ENCODE measurements at regions not wholly inside any gene's neighbourhood (a gene's known extent, or its start where the extent isn't known, plus 50 kb on each side); places are given as distances from the start of the nearest gene placed in this dataset.
"Not testable (repeated sequence)": the region's sequence is repeated elsewhere in the genome, so short reads cannot be mapped to it uniquely, and the experiment has no call there.

- in situ Hi-C loops (cut with HindIII; ENCODE audit: low pct_unique_long_range_greater_than_20kb, low sequenced_read_pairs) = no loop called here
- DNase-seq (ENCODE audit: low read depth) = no peak
Measured at GRCh38 chr2:65955259-65955658, 479.7 kb upstream of the MEIS1 start.

DNA sequence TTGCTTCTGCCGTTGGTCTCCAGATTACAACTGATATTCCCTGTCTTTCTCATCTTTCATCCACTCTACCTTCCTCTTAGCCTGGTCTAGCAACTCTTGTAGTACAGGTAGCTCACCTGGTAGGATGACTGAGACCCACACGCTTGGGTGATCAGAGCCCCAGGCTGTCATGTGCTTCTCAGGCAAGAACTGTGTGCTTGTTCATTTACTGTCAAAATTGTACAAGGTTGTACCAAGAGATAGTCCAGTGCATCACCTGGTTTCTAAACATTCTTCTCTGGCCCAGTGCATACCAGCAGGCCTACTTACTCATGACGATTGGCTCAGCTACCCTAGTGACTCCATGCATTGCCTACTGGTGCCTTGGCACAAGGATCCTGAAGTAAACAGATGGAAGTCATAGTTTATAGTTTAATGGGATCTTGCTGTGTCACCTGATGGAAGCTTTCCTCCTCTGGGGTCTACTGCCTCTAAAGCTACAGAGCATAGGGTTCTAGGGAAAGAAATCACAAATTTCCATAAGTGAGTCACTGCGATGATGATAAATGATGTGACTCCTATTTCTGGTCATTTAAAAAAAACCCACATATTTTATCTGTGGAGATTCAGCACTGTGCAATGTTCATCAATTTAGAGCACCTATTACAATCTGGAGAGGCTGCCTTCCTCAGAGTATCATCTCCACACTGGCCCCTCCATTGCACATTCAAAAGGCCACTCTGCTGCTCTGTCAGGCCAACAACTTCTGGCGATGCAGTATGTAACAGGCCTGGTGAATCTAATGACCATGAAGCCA is 481.8 kb upstream of the MEIS1 start:
- DNase-seq (ENCODE audit: low read depth) = no peak
- in situ Hi-C loops (cut with HindIII; ENCODE audit: low pct_unique_long_range_greater_than_20kb, low sequenced_read_pairs) = no loop called here

DNA sequence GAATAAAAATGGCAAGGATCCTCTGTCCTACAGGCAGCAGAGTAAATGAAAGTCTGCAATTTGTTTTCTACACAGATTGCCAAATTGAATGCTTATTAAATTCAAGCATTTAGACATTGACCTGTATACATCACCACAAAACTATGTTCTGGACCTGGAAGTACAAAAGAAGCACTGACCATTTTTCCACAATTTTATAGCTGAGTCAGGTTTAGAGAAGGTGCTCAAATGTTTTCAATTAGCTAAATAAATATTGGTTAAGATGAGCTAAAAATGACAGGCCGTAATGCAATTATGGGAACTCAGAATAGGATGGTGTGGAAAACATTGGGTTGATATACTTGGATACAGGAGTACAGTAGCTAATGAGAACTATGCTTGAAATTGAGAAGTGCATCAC is 490.7 kb upstream of the MEIS1 start:
- no peak for DNase-seq (ENCODE audit: low read depth)
- in situ Hi-C loops (cut with HindIII; ENCODE audit: low pct_unique_long_range_greater_than_20kb, low sequenced_read_pairs) = no loop called here

GRCh38 chr2:65943099-65943786 is 491.7 kb upstream of the MEIS1 start:
- no peak for DNase-seq (ENCODE audit: low read depth)
- in situ Hi-C loops (cut with HindIII; ENCODE audit: low pct_unique_long_range_greater_than_20kb, low sequenced_read_pairs) = no loop called here

DNA sequence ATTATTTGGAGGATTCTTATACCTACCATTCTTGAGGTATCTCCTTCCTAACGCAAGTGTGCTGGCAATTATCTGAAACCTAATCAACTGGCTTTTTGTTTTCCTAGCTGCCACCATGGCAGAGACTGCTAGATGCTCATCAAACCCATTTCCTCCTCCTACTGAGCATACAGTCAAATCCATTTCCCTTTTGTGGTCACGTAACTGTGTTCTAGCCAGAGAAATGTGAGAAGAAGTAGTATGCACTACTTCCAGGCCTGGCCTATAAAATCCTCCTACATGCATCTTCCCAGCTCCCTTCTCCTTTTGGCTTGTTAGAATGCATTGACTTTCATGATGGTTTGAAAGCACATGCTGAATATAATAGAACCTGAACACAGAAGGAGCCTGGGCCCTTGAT is 494.1 kb upstream of the MEIS1 start:
- DNase-seq (ENCODE audit: low read depth) = no peak
- in situ Hi-C loops (cut with HindIII; ENCODE audit: low pct_unique_long_range_greater_than_20kb, low sequenced_read_pairs) = no loop called here

DNA sequence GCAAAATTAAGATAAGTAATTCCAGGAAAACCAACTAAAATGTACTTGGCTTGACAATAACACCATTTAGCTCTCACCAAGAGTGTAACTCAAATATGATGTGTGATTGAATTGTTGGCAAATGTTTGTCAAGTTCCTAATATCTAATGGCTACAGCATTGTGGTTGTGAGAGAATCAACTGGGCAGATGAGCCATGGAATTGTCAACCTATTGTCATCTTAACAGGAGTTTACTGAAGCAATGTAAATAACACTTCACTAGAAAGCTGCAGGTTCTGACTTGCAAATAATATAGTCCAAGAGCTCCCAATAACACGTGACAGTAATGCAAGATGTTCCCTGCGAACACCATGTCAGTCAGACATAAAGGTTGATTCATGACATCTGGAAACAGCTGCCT is 495.2 kb upstream of the MEIS1 start:
- no peak for DNase-seq (ENCODE audit: low read depth)
- in situ Hi-C loops (cut with HindIII; ENCODE audit: low pct_unique_long_range_greater_than_20kb, low sequenced_read_pairs) = no loop called here

- in situ Hi-C loops (cut with HindIII; ENCODE audit: low pct_unique_long_range_greater_than_20kb, low sequenced_read_pairs) = no loop called here
- DNase-seq (ENCODE audit: low read depth) = no peak
Measured at GRCh38 chr2:65937379-65938160, 497.4 kb upstream of the MEIS1 start.

- no peak for DNase-seq (ENCODE audit: low read depth)
- in situ Hi-C loops (cut with HindIII; ENCODE audit: low pct_unique_long_range_greater_than_20kb, low sequenced_read_pairs) = no loop called here
Measured at GRCh38 chr2:65934992-65935629, 499.8 kb upstream of the MEIS1 start.

GRCh38 chr2:65932571-65932970 is 500.2 kb upstream of the SPRED2 start:
- DNase-seq (ENCODE audit: low read depth) = no peak
- in situ Hi-C loops (cut with HindIII; ENCODE audit: low pct_unique_long_range_greater_than_20kb, low sequenced_read_pairs) = no loop called here

DNA sequence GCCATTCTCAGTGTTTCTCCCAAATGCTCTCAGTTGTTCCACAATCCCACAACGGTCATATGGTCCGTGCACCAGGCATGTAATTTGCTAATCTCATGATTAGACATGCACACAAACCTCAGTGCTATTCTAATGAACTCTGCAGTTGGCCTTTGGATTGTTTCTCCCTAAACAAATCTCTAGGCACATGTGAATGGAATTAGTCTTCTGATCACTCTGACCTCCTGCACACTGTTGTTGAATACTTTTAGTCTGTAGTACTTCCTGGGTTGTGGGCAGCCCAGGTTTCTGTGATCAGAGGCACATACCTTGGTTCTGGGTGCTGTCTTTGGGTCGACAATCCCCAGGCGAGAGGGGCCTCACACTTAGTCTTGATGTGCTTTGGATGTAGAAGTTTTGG is 498.7 kb upstream of the SPRED2 start:
- in situ Hi-C loops (cut with HindIII; ENCODE audit: low pct_unique_long_range_greater_than_20kb, low sequenced_read_pairs) = no loop called here

DNA sequence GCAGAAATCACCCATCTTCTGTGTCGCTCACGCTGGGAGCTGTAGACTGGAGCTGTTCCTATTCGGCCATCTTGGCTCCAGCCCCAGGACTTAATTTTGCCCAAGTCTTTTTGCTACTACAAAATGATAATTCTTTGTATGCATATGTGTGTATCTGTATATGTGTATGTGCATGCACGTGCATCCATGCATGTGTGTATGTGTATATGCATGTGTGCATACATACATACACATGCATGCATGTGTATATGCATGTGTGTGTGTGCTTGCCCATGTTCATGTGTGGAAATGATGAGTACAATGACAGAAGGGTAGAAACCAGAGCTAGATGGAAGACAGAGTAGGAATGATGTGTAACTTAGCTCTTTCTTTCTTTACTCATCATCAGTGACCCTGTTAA is 497.9 kb upstream of the SPRED2 start:
- in situ Hi-C loops (cut with HindIII; ENCODE audit: low pct_unique_long_range_greater_than_20kb, low sequenced_read_pairs) = no loop called here
- DNase-seq (ENCODE audit: low read depth) = no peak

More for the DNA sequence above, 498.7 kb upstream of the SPRED2 start:
- DNase-seq (ENCODE audit: low read depth) = no peak

GRCh38 chr2:65929664-65930063 is 497.3 kb upstream of the SPRED2 start:
- DNase-seq (ENCODE audit: low read depth); in situ Hi-C loops (cut with HindIII; ENCODE audit: low pct_unique_long_range_greater_than_20kb, low sequenced_read_pairs): not testable (repeated sequence)

DNA sequence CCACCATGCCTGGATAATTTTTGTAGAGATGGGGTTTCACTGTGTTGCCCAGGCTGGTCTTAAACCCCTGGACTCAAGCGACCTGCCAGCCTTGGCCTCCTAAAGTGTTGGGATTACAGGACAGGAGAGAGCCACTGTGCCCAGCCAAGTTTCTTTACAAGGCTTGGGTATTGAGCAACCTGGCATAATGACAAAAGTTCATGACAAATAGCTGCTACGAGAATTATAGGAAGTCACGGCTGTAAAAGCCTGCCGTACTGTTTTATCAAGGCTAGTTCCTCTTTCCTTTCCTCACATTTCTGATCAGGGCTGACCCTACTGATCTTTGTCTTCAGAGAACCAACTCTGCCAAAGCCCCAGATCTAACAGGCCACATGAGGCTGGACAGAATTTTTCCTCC is 490.4 kb upstream of the SPRED2 start:
- in situ Hi-C loops (cut with HindIII; ENCODE audit: low pct_unique_long_range_greater_than_20kb, low sequenced_read_pairs) = no loop called here
- no peak for DNase-seq (ENCODE audit: low read depth)

DNA sequence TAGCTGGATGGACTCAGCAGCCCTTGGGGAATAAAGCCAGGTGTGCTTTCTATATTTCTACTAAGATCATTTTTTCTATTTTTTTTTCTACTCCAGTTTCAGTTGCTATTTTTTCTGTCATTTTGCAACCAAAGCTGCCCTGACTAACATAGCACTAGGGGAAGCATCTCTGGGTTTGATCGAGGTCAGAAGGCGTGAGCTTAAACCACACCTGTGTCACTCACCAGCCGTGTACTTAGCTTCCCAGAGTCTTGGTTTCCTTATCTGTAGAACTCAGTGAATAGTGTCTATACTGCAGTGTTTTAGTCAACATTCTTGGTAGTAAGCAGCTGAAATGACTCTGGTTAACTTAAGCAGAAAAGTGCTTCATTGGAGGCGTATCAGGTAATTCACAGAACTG is 489.6 kb upstream of the SPRED2 start:
- no peak for DNase-seq (ENCODE audit: low read depth)

GRCh38 chr2:65921116-65921515 is 488.7 kb upstream of the SPRED2 start:
- in situ Hi-C loops (cut with HindIII; ENCODE audit: low pct_unique_long_range_greater_than_20kb, low sequenced_read_pairs) = no loop called here
- no peak for DNase-seq (ENCODE audit: low read depth)

More for the DNA sequence above, 489.6 kb upstream of the SPRED2 start:
- in situ Hi-C loops (cut with HindIII; ENCODE audit: low pct_unique_long_range_greater_than_20kb, low sequenced_read_pairs) = no loop called here

DNA sequence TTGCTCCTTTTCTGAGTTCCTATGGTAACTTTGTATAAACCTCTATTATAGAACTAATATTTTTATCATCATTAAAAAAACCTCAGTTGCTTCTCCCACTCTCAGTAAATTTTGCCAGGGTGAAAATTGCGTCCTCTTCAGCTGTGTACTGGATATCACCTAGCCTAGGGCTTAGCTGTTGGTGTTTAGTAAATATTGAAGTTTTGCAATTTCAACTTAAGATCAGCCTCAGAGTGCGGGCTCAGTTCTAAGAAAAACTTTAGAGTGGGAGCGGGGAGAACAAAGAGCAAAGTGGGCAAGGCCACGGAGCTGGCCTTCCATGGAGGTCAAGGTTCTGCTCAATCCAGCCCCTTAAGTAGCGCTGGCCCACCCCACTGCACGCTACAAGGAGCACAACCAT is 488.3 kb upstream of the SPRED2 start:
- DNase-seq (ENCODE audit: low read depth) = no peak
- in situ Hi-C loops (cut with HindIII; ENCODE audit: low pct_unique_long_range_greater_than_20kb, low sequenced_read_pairs) = no loop called here

- in situ Hi-C loops (cut with HindIII; ENCODE audit: low pct_unique_long_range_greater_than_20kb, low sequenced_read_pairs) = no loop called here
- no peak for DNase-seq (ENCODE audit: low read depth)
Measured at GRCh38 chr2:65919550-65920188, 487.3 kb upstream of the SPRED2 start.

DNA sequence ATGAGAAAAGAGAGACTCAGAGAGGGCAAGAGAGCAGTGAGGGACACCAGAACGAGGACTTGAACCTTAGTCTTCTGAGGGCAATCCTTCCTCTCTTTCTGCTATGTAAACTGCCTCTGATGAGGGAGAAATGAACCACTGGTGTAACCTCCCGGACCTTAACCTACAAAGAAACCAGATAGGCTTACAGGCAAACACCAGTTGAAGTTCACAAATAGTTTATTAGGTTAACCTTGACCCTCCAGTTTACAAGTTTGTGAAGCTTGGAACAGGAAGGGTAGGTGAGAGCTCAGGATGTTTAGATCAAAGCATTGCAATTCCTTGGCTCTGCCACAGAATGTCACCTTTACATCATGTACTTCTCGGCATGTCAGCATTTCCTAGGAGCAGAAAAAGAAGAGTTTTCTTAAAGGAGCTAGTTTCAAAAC is 486.4 kb upstream of the SPRED2 start:
- in situ Hi-C loops (cut with HindIII; ENCODE audit: low pct_unique_long_range_greater_than_20kb, low sequenced_read_pairs) = no loop called here
- DNase-seq (ENCODE audit: low read depth) = no peak

Data from Caki2 (cell line).